Astrocyte of the spinal cord (primary cell): ENCODE measurements at regions not wholly inside any gene's neighbourhood (a gene's known extent, or its start where the extent isn't known, plus 50 kb on each side); places are given as distances from the start of the nearest gene placed in this dataset.
A peak's percentile ranks its signal among the peaks of the same experiment; 100 is the strongest.

Experiments
- DNase-seq: peaks from one replicate; pipeline ENCODE4 v3.0.0; 2011; ENCODE audit warnings: low read depth, low spot score
- H3K4me3 ChIP-seq: 2 replicates; pipeline ENCODE4 v1.5.1; 2011; ENCODE audit warnings: low read depth, mild to moderate bottlenecking, low read length, moderate library complexity
- in situ Hi-C: cut with HindIII; loops from 2 replicates; pipeline ENCODE4 v1.10.0; 2017; ENCODE audit warnings: low sequenced_read_pairs
- TF ChIP-seq, protein P1 (sequence below): IDR thresholded peaks from 2 replicates; pipeline ENCODE4 v1.5.1; 2012; ENCODE audit warnings: low read depth, mild to moderate bottlenecking, low read length, inconsistent platforms

DNA sequence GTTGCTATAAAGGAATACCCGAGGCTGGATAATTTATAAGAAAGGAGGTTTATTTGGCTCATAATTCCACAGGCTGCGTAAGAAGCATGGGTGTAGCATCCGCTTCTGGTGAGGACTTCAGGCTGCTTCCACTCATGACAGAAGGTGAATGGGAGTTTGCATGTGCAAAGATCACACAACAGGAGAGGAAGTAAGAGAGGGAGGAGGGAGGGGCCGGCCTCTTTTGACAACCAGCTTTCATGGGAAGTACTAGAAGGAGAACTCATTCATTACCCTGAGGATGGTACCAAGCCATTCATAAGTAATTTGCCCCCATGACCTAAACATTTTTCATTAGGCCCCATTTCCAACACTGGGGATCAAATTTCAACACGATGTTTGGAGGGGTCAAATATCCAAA lies 386.8 kb upstream of the NETO1 start:
- TF ChIP-seq, protein P1, sequence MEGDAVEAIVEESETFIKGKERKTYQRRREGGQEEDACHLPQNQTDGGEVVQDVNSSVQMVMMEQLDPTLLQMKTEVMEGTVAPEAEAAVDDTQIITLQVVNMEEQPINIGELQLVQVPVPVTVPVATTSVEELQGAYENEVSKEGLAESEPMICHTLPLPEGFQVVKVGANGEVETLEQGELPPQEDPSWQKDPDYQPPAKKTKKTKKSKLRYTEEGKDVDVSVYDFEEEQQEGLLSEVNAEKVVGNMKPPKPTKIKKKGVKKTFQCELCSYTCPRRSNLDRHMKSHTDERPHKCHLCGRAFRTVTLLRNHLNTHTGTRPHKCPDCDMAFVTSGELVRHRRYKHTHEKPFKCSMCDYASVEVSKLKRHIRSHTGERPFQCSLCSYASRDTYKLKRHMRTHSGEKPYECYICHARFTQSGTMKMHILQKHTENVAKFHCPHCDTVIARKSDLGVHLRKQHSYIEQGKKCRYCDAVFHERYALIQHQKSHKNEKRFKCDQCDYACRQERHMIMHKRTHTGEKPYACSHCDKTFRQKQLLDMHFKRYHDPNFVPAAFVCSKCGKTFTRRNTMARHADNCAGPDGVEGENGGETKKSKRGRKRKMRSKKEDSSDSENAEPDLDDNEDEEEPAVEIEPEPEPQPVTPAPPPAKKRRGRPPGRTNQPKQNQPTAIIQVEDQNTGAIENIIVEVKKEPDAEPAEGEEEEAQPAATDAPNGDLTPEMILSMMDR = no peak
- H3K4me3 ChIP-seq = no peak overlapping the region
- in situ Hi-C loops = no loop called here
- DNase-seq = no peak

DNA sequence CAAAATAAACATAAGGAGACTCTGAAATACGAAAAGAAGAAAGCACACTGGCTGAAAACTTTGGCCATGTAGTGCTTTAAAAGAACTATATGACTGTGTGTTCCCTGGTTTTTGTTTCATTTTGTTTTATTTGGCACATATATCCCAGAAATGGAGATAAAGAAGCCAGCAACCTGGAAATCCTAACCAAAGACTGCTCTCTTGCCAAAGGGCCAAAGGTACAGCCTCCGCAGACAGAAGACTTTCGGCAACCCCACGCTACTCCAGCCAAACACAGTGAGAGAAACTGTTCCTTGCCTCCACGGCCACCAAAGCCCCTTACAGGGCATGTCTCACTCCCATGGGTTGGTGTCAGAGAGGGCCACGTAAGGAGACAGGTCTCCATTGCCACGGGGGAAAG lies 381.2 kb upstream of the NETO1 start:
- in situ Hi-C loops = no loop called here
- TF ChIP-seq, protein P1 = no peak
- no peak for DNase-seq
- H3K4me3 ChIP-seq = no peak overlapping the region

DNA sequence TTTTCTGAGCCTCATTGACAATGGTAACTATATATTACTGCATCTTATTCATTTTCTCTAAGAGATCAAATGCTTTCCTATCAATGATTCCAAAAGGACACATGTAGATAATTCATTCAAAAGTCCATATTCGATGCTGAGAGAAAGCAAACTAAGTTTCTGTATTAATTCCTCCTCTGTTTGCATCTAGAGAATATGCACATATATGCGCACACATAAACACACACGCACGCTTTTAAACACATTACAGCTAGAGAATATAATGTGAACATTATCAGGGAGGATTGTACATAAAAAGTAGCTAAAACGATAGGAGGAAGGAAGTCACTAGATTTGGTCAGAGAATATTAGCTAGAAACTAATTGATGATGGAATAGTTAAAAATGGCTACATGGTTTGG lies 379.0 kb upstream of the NETO1 start:
- no peak overlapping the region for H3K4me3 ChIP-seq
- in situ Hi-C loops = no loop called here
- no peak for DNase-seq
- TF ChIP-seq, protein P1 = no peak

DNA sequence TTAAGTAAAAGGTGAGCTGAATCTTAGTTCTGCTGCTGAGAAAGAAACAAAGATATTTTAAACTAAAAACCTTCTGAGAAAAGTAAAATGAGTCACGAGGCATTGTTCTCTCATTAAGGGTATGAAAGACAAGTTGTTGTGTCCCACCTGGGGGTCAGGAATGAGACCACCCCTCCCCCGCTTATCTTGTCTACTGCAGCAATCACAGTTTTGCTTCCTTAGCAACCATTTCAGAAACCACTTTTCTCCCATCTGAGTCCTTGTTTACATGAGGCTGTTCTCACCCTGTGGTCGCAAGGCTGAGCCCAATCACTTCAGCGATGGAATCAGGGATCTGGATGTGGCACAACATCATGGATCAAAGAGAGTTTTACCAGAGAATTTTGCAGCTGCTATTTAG lies 377.6 kb upstream of the NETO1 start:
- no peak for DNase-seq
- in situ Hi-C loops = no loop called here
- TF ChIP-seq, protein P1 = no peak
- H3K4me3 ChIP-seq = no peak overlapping the region

DNA sequence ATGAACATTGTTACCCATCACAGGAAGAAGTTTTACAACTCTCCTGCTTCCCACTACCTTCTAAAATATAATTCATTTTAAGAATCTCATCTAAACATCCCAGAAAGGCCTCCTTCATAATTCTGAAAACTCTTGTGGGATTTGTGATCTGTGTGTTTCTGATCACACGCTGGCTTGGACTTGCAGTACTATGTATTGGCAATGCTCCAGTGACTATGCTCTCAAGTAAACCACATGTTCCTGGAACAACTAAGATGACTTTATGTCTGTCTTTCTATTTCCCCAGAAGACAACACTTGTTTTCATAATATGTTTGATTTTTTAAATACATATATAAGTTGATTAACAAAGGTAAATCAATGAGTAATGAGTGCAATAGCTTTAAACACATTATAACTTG lies 376.6 kb upstream of the NETO1 start:
- DNase-seq = peak; percentile 52
- in situ Hi-C loops = no loop called here
- TF ChIP-seq, protein P1 = no peak
- H3K4me3 ChIP-seq = no peak overlapping the region

DNA sequence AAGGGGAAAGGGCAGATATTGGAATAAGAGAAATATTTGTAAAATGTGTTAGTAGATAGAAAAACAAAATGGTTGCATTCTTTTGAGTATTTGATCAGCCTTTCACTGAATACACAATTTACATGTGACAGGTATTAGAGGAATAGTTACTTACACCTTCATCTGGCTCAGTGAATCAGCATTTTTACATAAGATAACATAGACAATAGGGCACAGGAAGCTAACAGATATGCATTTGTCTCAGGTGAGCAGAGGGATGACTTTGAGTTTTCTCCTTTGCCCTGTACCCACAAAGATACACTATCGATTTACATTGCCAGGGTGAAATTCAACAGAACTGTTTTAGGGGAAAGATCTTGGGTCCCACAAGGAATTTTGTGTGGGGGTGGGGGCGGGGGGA lies 373.1 kb upstream of the NETO1 start:
- no peak overlapping the region for H3K4me3 ChIP-seq
- in situ Hi-C loops = no loop called here
- TF ChIP-seq, protein P1 = no peak
- no peak for DNase-seq

DNA sequence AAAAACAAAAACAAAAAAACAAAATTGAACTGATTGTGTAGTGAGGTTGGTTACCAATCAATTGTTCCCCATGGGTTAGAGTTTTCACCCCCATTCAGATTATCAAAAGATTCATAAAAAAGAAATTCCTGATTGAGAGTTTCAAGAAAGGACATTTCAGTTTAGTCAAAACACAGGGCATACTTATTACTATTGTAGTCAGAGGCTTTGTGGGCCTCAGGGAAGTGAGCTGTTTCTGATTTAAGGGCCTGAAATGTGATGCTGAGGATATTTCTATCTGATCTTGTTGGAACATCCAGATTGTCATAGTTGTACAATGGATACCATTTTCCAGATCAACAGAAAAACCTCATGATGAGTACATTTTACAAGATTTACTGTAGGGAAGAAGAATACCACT lies 368.1 kb upstream of the NETO1 start:
- TF ChIP-seq, protein P1 = no peak
- no peak for DNase-seq
- in situ Hi-C loops = no loop called here
- H3K4me3 ChIP-seq = no peak overlapping the region
